GM12878 (cell line): ENCODE measurements at regions not wholly inside any gene's neighbourhood (a gene's known extent, or its start where the extent isn't known, plus 50 kb on each side); places are given as distances from the start of the nearest gene placed in this dataset.

ENCODE experiments used
- ATAC-seq: fragments of 200-7000 bp; cut with Tn5 transposase; 3 replicates; pipeline ENCODE4 v1.9.1; 2020; ENCODE audit warnings: mild to moderate bottlenecking, moderate library complexity
- BruUV-seq: library from RNA; stranded (reverse); fragments of 400-500 nt; replicated peaks from 2 replicates; lab custom pipeline; 2021; lab: Mats Ljungman, UMichigan
- CTCF ChIA-PET: fragments of 300-600 bp; sonication (Branson Sonifier 250); formaldehyde crosslinking; extraction: SDS; loops from one replicate; lab custom pipeline; 2021; ENCODE audit warnings: inconsistent platforms; lab: Yijun Ruan, JAX
- POLR2A ChIA-PET: fragments of 350-600 bp; formaldehyde crosslinking; extraction: SDS; loops from one replicate; lab custom pipeline; 2021; ENCODE audit warnings: inconsistent platforms; lab: Charles Lee
- RAD21 ChIA-PET: fragments of 300-600 bp; sonication (Branson Sonifier 250); formaldehyde crosslinking; loops from one replicate; lab custom pipeline; 2023; ENCODE audit warnings: antibody characterized with exemption; ENCODE audit not compliant: unreplicated experiment; lab: Charles Lee
- SMC1A ChIA-PET: fragments of 300-600 bp; sonication (Branson Sonifier 250); formaldehyde crosslinking; loops from one replicate; lab custom pipeline; 2023; ENCODE audit not compliant: unreplicated experiment, uncharacterized antibody; lab: Charles Lee
- DNase-seq: peaks from one replicate; pipeline ENCODE4 v3.0.0-alpha.2; 2011; ENCODE audit warnings: low read depth, low spot score
- FAIRE-seq: peaks from 3 replicates; lab custom pipeline; 2011; peaks lifted over from hg19 to GRCh38; lab: Jason Lieb, UNC
- H2AFZ ChIP-seq: 2 replicates; pipeline ENCODE4 v1.6.0; 2011; ENCODE audit warnings: low read depth, low read length, control low read depth; ENCODE audit not compliant: control insufficient read depth
- H3K27ac ChIP-seq: 2 replicates; pipeline ENCODE4 v1.5.1; 2011; ENCODE audit warnings: control low read depth; ENCODE audit not compliant: control insufficient read depth, insufficient read depth
- H3K27me3 ChIP-seq, 2 experiments: replicated peaks in 1 of 2; 2 replicates each; pipeline versions ENCODE4 v1.6.0 to v1.6.1; 2011; ENCODE audit warnings: low read length in 1 of 2; ENCODE audit not compliant: control insufficient read depth in 2 of 2, insufficient read depth in 2 of 2
- H3K36me3 ChIP-seq, 2 experiments: 2 replicates each; pipeline ENCODE4 v1.5.1; 2011; ENCODE audit warnings: low read length in 1 of 2; ENCODE audit not compliant: control insufficient read depth in 2 of 2, insufficient read depth in 2 of 2
- H3K4me1 ChIP-seq: 2 replicates; pipeline ENCODE4 v1.6.1; 2011; ENCODE audit warnings: mild to moderate bottlenecking, low read length, moderate library complexity, mixed read lengths; ENCODE audit not compliant: control insufficient read depth, insufficient read depth
- H3K4me2 ChIP-seq: 2 replicates; pipeline ENCODE4 v1.6.0; 2011; ENCODE audit warnings: control low read depth; ENCODE audit not compliant: control insufficient read depth, insufficient read depth
- H3K4me3 ChIP-seq: fragments of 200-600 bp; sonication (generic); 2 replicates; pipeline ENCODE4 v1.5.1; 2016
- H3K79me2 ChIP-seq: 2 replicates; pipeline ENCODE4 v1.6.0; 2011; ENCODE audit warnings: low read length; ENCODE audit not compliant: control insufficient read depth, insufficient read depth
- H3K9ac ChIP-seq: 2 replicates; pipeline ENCODE4 v1.8.0; 2011; ENCODE audit warnings: low read length, control low read depth, mixed read lengths; ENCODE audit not compliant: control insufficient read depth, insufficient read depth
- H3K9me3 ChIP-seq: replicated peaks from 3 replicates; pipeline ENCODE4 v1.5.1; 2011; ENCODE audit warnings: mild to moderate bottlenecking, low read length; ENCODE audit not compliant: control insufficient read depth, insufficient read depth
- H4K20me1 ChIP-seq: 2 replicates; pipeline ENCODE4 v1.6.0; 2011; ENCODE audit not compliant: control insufficient read depth, insufficient read depth
- ATF3 ChIP-seq: IDR thresholded peaks from 2 replicates; pipeline ENCODE4 v1.6.1; 2011; ENCODE audit warnings: low read depth, mild to moderate bottlenecking, low read length, moderate library complexity, borderline replicate concordance; ENCODE audit errors: extremely low read depth
- BCL11A ChIP-seq: IDR thresholded peaks from 2 replicates; pipeline ENCODE4 v1.6.1; 2011; ENCODE audit warnings: low read depth, low read length
- BRCA1 ChIP-seq: IDR thresholded peaks from 2 replicates; pipeline ENCODE4 v1.6.1; 2011; ENCODE audit warnings: low read depth, low read length, improper control_type of control experiment
- EED ChIP-seq: sonication (generic); IDR thresholded peaks from 2 replicates; pipeline ENCODE4 v1.6.1; 2016; ENCODE audit warnings: antibody characterized with exemption, low read depth
- HDAC6 ChIP-seq: fragments of 200-600 bp; sonication (generic); IDR thresholded peaks from one replicate; pipeline ENCODE4 v1.8.0; 2017; ENCODE audit warnings: antibody characterized with exemption; ENCODE audit not compliant: unreplicated experiment
- NBN ChIP-seq: fragments of 450-650 bp; IDR thresholded peaks from 2 replicates; pipeline ENCODE4 v1.6.1; 2016
- NR2F1 ChIP-seq: fragments of 450-650 bp; conservative IDR thresholded peaks from 2 replicates; pipeline ENCODE4 v1.6.1; 2017; ENCODE audit warnings: mild to moderate bottlenecking
- REST ChIP-seq: IDR thresholded peaks from 2 replicates; pipeline ENCODE4 v1.6.1; 2012; ENCODE audit warnings: mild to moderate bottlenecking, low read depth, low read length
- SMC3 ChIP-seq: IDR thresholded peaks from 2 replicates; pipeline ENCODE4 v1.6.1; 2011; ENCODE audit warnings: low read length, improper control_type of control experiment, borderline replicate concordance
- SP1 ChIP-seq: IDR thresholded peaks from one replicate; pipeline ENCODE4 v1.6.1; 2011; ENCODE audit warnings: low read depth, low read length
- TCF12 ChIP-seq: IDR thresholded peaks from 2 replicates; pipeline ENCODE4 v1.6.1; 2011; ENCODE audit warnings: low read depth, mild to moderate bottlenecking, low read length
- WRNIP1 ChIP-seq: IDR thresholded peaks from 2 replicates; pipeline ENCODE4 v1.6.1; 2011; ENCODE audit warnings: low read depth, low read length, improper control_type of control experiment, borderline replicate concordance
- YBX1 ChIP-seq: fragments of 450-650 bp; IDR thresholded peaks from 2 replicates; pipeline ENCODE4 v1.6.1; 2016; ENCODE audit warnings: antibody characterized with exemption
- WGBS: methylation state at CpG from one replicate; pipeline ENCODE4 v1.1.6; 2016; ENCODE audit warnings: low lambda C conversion rate; ENCODE audit not compliant: insufficient replicate concordance, insufficient coverage; ENCODE audit errors: missing lambda C conversion rate; 5-methylcytosine and 5-hydroxymethylcytosine counted together
- in situ Hi-C: fragments of 300-500 bp; cut with MboI; formaldehyde crosslinking; loops from 9 replicates; pipeline ENCODE4 v1.14.3; 2018; ENCODE audit warnings: mixed read lengths
- intact Hi-C: fragments of 100-400 bp; cut with micrococcal nuclease; formaldehyde crosslinking; loops from one replicate; pipeline ENCODE4 v1.14.2; 2022; ENCODE audit not compliant: unreplicated experiment
- TF ChIP-seq, protein P1 (sequence below): fragments of 450-650 bp; IDR thresholded peaks from 2 replicates; pipeline ENCODE4 v1.6.1; 2017; ENCODE audit warnings: low read depth, mild to moderate bottlenecking, moderate library complexity
- TF ChIP-seq, protein P2 (sequence below): IDR thresholded peaks from 2 replicates; pipeline ENCODE4 v1.6.1; 2011; ENCODE audit warnings: low read depth, low read length, improper control_type of control experiment, borderline replicate concordance
- TF ChIP-seq, protein P3 (sequence below): fragments of 450-650 bp; IDR thresholded peaks from 2 replicates; pipeline ENCODE4 v1.6.1; 2017; ENCODE audit warnings: mild to moderate bottlenecking, moderate library complexity

DNA sequence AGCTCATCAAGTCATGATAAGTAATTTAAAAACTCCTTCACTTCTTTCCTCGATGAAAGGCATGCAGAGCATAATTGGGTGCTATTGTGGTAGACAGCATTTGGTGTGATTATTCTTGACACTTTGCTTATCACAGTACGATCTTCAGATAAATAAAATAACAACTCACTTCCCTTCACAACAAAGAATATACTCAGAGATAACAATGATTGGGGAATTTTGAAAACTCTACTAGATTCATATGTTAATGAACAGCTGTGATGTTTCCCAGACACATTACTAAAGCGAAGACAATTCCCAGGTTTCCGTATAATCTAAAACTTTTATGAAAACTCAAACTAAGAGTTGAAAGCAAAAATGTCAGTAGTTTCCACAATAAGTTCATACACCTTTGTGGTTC is 670.6 kb upstream of the EPHA7 start:
- Histone ChIP-seq H3K27ac (no peak overlapping the region), H3K4me2 (no peak overlapping the region), H4K20me1 (no peaks in the 10 kb centered on the region), H3K27me3 (no peaks in the 10 kb centered on the region), H3K79me2 (no peaks in the 10 kb centered on the region), H3K36me3 (no peaks in the 10 kb centered on the region), H3K9me3 (no peaks in the 10 kb centered on the region), H3K9ac (no peak overlapping the region), H2AFZ (no peak overlapping the region), H3K4me1 (no peaks in the 10 kb centered on the region), H3K4me3 (no peak overlapping the region)
- FAIRE-seq, result no peak
- SMC1A ChIA-PET, result no interaction called here
- CTCF ChIA-PET, result no interaction called here
- no peak for DNase-seq
- intact Hi-C loops (loop anchor here (1.0 kb wide), 1 partner anchor 8 kb away; no protein-coding TSS in a partner anchor), in situ Hi-C loops (no loop called here)
- POLR2A ChIA-PET, result no interaction called here
- TF ChIP-seq ATF3 (no peak), BCL11A (no peak), YBX1 (no peak), TCF12 (no peak), BRCA1 (no peak), HDAC6 (no peak), NR2F1 (no peak), SMC3 (no peak), SP1 (no peak), WRNIP1 (no peak), EED (no peak), NBN (no peak), REST (no peak)
- TF ChIP-seq, protein P1, sequence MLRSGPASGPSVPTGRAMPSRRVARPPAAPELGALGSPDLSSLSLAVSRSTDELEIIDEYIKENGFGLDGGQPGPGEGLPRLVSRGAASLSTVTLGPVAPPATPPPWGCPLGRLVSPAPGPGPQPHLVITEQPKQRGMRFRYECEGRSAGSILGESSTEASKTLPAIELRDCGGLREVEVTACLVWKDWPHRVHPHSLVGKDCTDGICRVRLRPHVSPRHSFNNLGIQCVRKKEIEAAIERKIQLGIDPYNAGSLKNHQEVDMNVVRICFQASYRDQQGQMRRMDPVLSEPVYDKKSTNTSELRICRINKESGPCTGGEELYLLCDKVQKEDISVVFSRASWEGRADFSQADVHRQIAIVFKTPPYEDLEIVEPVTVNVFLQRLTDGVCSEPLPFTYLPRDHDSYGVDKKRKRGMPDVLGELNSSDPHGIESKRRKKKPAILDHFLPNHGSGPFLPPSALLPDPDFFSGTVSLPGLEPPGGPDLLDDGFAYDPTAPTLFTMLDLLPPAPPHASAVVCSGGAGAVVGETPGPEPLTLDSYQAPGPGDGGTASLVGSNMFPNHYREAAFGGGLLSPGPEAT, result no peak
- TF ChIP-seq, protein P2, sequence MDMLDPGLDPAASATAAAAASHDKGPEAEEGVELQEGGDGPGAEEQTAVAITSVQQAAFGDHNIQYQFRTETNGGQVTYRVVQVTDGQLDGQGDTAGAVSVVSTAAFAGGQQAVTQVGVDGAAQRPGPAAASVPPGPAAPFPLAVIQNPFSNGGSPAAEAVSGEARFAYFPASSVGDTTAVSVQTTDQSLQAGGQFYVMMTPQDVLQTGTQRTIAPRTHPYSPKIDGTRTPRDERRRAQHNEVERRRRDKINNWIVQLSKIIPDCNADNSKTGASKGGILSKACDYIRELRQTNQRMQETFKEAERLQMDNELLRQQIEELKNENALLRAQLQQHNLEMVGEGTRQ, result no peak
- TF ChIP-seq, protein P3, sequence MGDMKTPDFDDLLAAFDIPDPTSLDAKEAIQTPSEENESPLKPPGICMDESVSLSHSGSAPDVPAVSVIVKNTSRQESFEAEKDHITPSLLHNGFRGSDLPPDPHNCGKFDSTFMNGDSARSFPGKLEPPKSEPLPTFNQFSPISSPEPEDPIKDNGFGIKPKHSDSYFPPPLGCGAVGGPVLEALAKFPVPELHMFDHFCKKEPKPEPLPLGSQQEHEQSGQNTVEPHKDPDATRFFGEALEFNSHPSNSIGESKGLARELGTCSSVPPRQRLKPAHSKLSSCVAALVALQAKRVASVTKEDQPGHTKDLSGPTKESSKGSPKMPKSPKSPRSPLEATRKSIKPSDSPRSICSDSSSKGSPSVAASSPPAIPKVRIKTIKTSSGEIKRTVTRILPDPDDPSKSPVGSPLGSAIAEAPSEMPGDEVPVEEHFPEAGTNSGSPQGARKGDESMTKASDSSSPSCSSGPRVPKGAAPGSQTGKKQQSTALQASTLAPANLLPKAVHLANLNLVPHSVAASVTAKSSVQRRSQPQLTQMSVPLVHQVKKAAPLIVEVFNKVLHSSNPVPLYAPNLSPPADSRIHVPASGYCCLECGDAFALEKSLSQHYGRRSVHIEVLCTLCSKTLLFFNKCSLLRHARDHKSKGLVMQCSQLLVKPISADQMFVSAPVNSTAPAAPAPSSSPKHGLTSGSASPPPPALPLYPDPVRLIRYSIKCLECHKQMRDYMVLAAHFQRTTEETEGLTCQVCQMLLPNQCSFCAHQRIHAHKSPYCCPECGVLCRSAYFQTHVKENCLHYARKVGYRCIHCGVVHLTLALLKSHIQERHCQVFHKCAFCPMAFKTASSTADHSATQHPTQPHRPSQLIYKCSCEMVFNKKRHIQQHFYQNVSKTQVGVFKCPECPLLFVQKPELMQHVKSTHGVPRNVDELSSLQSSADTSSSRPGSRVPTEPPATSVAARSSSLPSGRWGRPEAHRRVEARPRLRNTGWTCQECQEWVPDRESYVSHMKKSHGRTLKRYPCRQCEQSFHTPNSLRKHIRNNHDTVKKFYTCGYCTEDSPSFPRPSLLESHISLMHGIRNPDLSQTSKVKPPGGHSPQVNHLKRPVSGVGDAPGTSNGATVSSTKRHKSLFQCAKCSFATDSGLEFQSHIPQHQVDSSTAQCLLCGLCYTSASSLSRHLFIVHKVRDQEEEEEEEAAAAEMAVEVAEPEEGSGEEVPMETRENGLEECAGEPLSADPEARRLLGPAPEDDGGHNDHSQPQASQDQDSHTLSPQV, result no peak
- ATAC-seq, result no peak
- RAD21 ChIA-PET, result interaction anchor here (0.6 kb wide), 1 partner anchor 1001 kb away, joined by 3 read pairs; no protein-coding TSS in a partner anchor
- 45% methylated on average over 4 of the region's 4 CpGs for WGBS
- BruUV-seq, result no TSS peak
